Astrocyte (in vitro differentiated cells and primary cell): ENCODE measurements at regions not wholly inside any gene's neighbourhood (a gene's known extent, or its start where the extent isn't known, plus 50 kb on each side); places are given as distances from the start of the nearest gene placed in this dataset.

Source experiments
- DNase-seq: peaks from one replicate; pipeline ENCODE4 v3.0.0-alpha.2; 2010; ENCODE audit warnings: low read depth
- FAIRE-seq: peaks from 2 replicates; lab custom pipeline; 2011; peaks lifted over from hg19 to GRCh38; lab: Jason Lieb, UNC
- H2AFZ ChIP-seq: 2 replicates; pipeline ENCODE4 v1.6.0; 2012; ENCODE audit warnings: low read depth, low read length, inconsistent platforms
- H3K27ac ChIP-seq: 2 replicates; pipeline ENCODE4 v1.5.1; 2011; ENCODE audit warnings: low read depth, low read length, inconsistent platforms
- H3K27me3 ChIP-seq: 2 replicates; pipeline ENCODE4 v1.6.0; 2011; ENCODE audit warnings: low read length, inconsistent platforms; ENCODE audit not compliant: insufficient read depth
- H3K36me3 ChIP-seq: 2 replicates; pipeline ENCODE4 v1.5.1; 2011; ENCODE audit warnings: low read length, inconsistent platforms; ENCODE audit not compliant: insufficient read depth
- H3K4me1 ChIP-seq: 2 replicates; pipeline ENCODE4 v1.5.1; 2011; ENCODE audit warnings: low read length, inconsistent platforms; ENCODE audit not compliant: insufficient read depth
- H3K4me2 ChIP-seq: 2 replicates; pipeline ENCODE4 v1.6.0; 2012; ENCODE audit warnings: low read length, inconsistent platforms
- H3K4me3 ChIP-seq: 2 replicates; pipeline ENCODE4 v1.5.1; 2011; ENCODE audit warnings: low read depth, mild to moderate bottlenecking, low read length, inconsistent platforms; ENCODE audit not compliant: insufficient read depth
- H3K79me2 ChIP-seq: 2 replicates; pipeline ENCODE4 v1.6.0; 2012; ENCODE audit warnings: mild to moderate bottlenecking, low read length, inconsistent platforms; ENCODE audit not compliant: insufficient read depth
- H3K9ac ChIP-seq: 2 replicates; pipeline ENCODE4 v1.6.0; 2012; ENCODE audit warnings: mild to moderate bottlenecking, low read length, inconsistent platforms
- H3K9me3 ChIP-seq: 2 replicates; pipeline ENCODE4 v1.5.1; 2012; ENCODE audit warnings: low read depth, mild to moderate bottlenecking, low read length, inconsistent platforms; ENCODE audit not compliant: insufficient read depth
- H4K20me1 ChIP-seq: 2 replicates; pipeline ENCODE4 v1.6.0; 2012; ENCODE audit warnings: low read length, inconsistent platforms; ENCODE audit not compliant: insufficient read depth
- H3K27ac Mint-ChIP-seq: one replicate; pipeline ENCODE4 v1.8.0; 2021; ENCODE audit warnings: mild to moderate bottlenecking, mixed read lengths; ENCODE audit not compliant: unreplicated experiment
- H3K27me3 Mint-ChIP-seq: one replicate; pipeline ENCODE4 v1.8.0; 2021; ENCODE audit warnings: low read depth, mixed read lengths; ENCODE audit not compliant: unreplicated experiment
- H3K36me3 Mint-ChIP-seq: one replicate; pipeline ENCODE4 v1.8.0; 2021; ENCODE audit warnings: low read depth, mixed read lengths; ENCODE audit not compliant: unreplicated experiment
- H3K4me1 Mint-ChIP-seq: one replicate; pipeline ENCODE4 v1.8.0; 2021; ENCODE audit warnings: low read depth, mixed read lengths; ENCODE audit not compliant: unreplicated experiment
- H3K4me3 Mint-ChIP-seq: one replicate; pipeline ENCODE4 v1.8.0; 2021; ENCODE audit warnings: mild to moderate bottlenecking, moderate library complexity, mixed read lengths; ENCODE audit not compliant: unreplicated experiment
- H3K9me3 Mint-ChIP-seq: one replicate; pipeline ENCODE4 v1.8.0; 2021; ENCODE audit warnings: mild to moderate bottlenecking, mixed read lengths; ENCODE audit not compliant: unreplicated experiment
- CTCF ChIP-seq: IDR thresholded peaks from 2 replicates; pipeline ENCODE4 v1.5.1; 2011; ENCODE audit warnings: low read depth, mild to moderate bottlenecking, inconsistent platforms, low read length, moderate library complexity; ENCODE audit not compliant: insufficient read depth
- EZH2 ChIP-seq: IDR thresholded peaks from 2 replicates; pipeline ENCODE4 v1.6.1; 2012; ENCODE audit warnings: mild to moderate bottlenecking, low read length, inconsistent platforms; ENCODE audit not compliant: insufficient read depth

GRCh38 chr6:6483168-6483567 is 105.4 kb upstream of the LY86 start:
- Mint-ChIP-seq H3K27ac (no peak overlapping the region), H3K27me3 (peaks cover 10% of the 10 kb centered on the region), H3K9me3 (peaks cover 4% of the 10 kb centered on the region), H3K4me3 (no peak overlapping the region), H3K4me1 (peaks cover 21% of the 10 kb centered on the region), H3K36me3 (peaks cover 1% of the 10 kb centered on the region)
- Histone ChIP-seq H3K9me3 (peaks cover 2% of the 10 kb centered on the region), H3K4me2 (no peak overlapping the region), H3K79me2 (no peaks in the 10 kb centered on the region), H2AFZ (no peak overlapping the region), H3K4me3 (no peak overlapping the region), H3K36me3 (no peaks in the 10 kb centered on the region), H3K9ac (no peak overlapping the region), H3K27me3 (no peaks in the 10 kb centered on the region), H4K20me1 (no peaks in the 10 kb centered on the region), H3K27ac (no peak overlapping the region), H3K4me1 (no peaks in the 10 kb centered on the region)
- TF ChIP-seq EZH2, result no peak
- no peak for TF ChIP-seq CTCF
- no peak for FAIRE-seq
- no peak for DNase-seq

- H3K9me3 ChIP-seq, result peaks cover 2% of the 10 kb centered on the region
- no peaks in the 10 kb centered on the region for H3K79me2 ChIP-seq
- TF ChIP-seq CTCF, result no peak
- no peak for TF ChIP-seq EZH2
- H3K27ac Mint-ChIP-seq, result no peak overlapping the region
- H2AFZ ChIP-seq, result no peak overlapping the region
- H3K36me3 ChIP-seq, result no peaks in the 10 kb centered on the region
- H3K9ac ChIP-seq, result no peak overlapping the region
- H3K4me3 Mint-ChIP-seq, result no peak overlapping the region
- DNase-seq (no peak), FAIRE-seq (no peak)
- peaks cover 10% of the 10 kb centered on the region for H3K27me3 Mint-ChIP-seq
- peaks cover 1% of the 10 kb centered on the region for H3K36me3 Mint-ChIP-seq
- no peak overlapping the region for H3K4me2 ChIP-seq
- H3K4me3 ChIP-seq, result no peak overlapping the region
- H3K4me1 ChIP-seq, result no peaks in the 10 kb centered on the region
- H4K20me1 ChIP-seq, result no peaks in the 10 kb centered on the region
- H3K9me3 Mint-ChIP-seq, result peaks cover 4% of the 10 kb centered on the region
- H3K27ac ChIP-seq, result no peak overlapping the region
- peaks cover 23% of the 10 kb centered on the region for H3K4me1 Mint-ChIP-seq
- H3K27me3 ChIP-seq, result no peaks in the 10 kb centered on the region
These were observed 104.8 kb upstream of the LY86 start for GRCh38 chr6:6483733-6484132.

- H3K36me3 ChIP-seq, result no peaks in the 10 kb centered on the region
- H3K4me3 Mint-ChIP-seq, result no peak overlapping the region
- no peak for FAIRE-seq
These were observed 103.8 kb upstream of the LY86 start for GRCh38 chr6:6484681-6485080.

More at GRCh38 chr6:6484681-6485080, 103.8 kb upstream of the LY86 start:
- Mint-ChIP-seq H3K9me3 (peaks cover 4% of the 10 kb centered on the region), H3K27ac (no peak overlapping the region), H3K36me3 (peaks cover 1% of the 10 kb centered on the region), H3K4me1 (peaks cover 23% of the 10 kb centered on the region), H3K27me3 (peaks cover 11% of the 10 kb centered on the region)
- H3K9ac ChIP-seq, result no peak overlapping the region
- no peak overlapping the region for H3K4me2 ChIP-seq
- H3K4me3 ChIP-seq, result no peak overlapping the region
- no peaks in the 10 kb centered on the region for H4K20me1 ChIP-seq
- no peak overlapping the region for H2AFZ ChIP-seq
- no peaks in the 10 kb centered on the region for H3K79me2 ChIP-seq
- no peak for DNase-seq
- peaks cover 2% of the 10 kb centered on the region for H3K9me3 ChIP-seq
- no peaks in the 10 kb centered on the region for H3K4me1 ChIP-seq
- TF ChIP-seq EZH2 (no peak), CTCF (no peak)
- H3K27me3 ChIP-seq, result no peaks in the 10 kb centered on the region
- H3K27ac ChIP-seq, result no peak overlapping the region
